Left kidney (tissue), 1 donor: ENCODE measurements at regions not wholly inside any gene's neighbourhood (a gene's known extent, or its start where the extent isn't known, plus 50 kb on each side); places are given as distances from the start of the nearest gene placed in this dataset.
"Not testable (repeated sequence)": the region's sequence is repeated elsewhere in the genome, so short reads cannot be mapped to it uniquely, and the experiment has no call there.

Experiments used
- DNase-seq: peaks from one replicate; pipeline ENCODE4 v3.0.0-alpha.2; 2013

- DNase-seq, result no peak
Observed at GRCh38 chr10:65149878-65150277, 1628.7 kb downstream of the REEP3 start.

- DNase-seq, result no peak
Observed at GRCh38 chr10:65166272-65166671, 1645.1 kb downstream of the REEP3 start.

GRCh38 chr10:65172249-65172648 lies 1651.0 kb downstream of the REEP3 start:
- DNase-seq, result no peak

GRCh38 chr10:65176994-65177393 lies 1655.8 kb downstream of the REEP3 start:
- no peak for DNase-seq

- DNase-seq, result no peak
Observed at GRCh38 chr10:65183236-65183635, 1662.0 kb downstream of the REEP3 start.

GRCh38 chr10:65186668-65187067 lies 1665.5 kb downstream of the REEP3 start:
- DNase-seq, result not testable (repeated sequence)

GRCh38 chr10:65194126-65194525 lies 1672.9 kb downstream of the REEP3 start:
- DNase-seq, result no peak

GRCh38 chr10:65194555-65194954 lies 1673.4 kb downstream of the REEP3 start:
- DNase-seq, result no peak

GRCh38 chr10:65196111-65196510 lies 1674.9 kb downstream of the REEP3 start:
- no peak for DNase-seq

GRCh38 chr10:65197935-65198334 lies 1676.7 kb downstream of the REEP3 start:
- DNase-seq, result no peak

GRCh38 chr10:65201491-65201890 lies 1680.3 kb downstream of the REEP3 start:
- no peak for DNase-seq

- no peak for DNase-seq
Observed at GRCh38 chr10:65204999-65205398, 1683.8 kb downstream of the REEP3 start.

- DNase-seq, result no peak
Observed at GRCh38 chr10:65213170-65213569, 1692.0 kb downstream of the REEP3 start.

GRCh38 chr10:65219444-65219843 lies 1698.2 kb downstream of the REEP3 start:
- DNase-seq, result no peak

GRCh38 chr10:65231148-65231547 lies 1694.7 kb upstream of the LRRTM3 start:
- DNase-seq, result no peak

- no peak for DNase-seq
Observed at GRCh38 chr10:65234261-65234660, 1691.6 kb upstream of the LRRTM3 start.

GRCh38 chr10:65235266-65235665 lies 1690.6 kb upstream of the LRRTM3 start:
- no peak for DNase-seq

- no peak for DNase-seq
Observed at GRCh38 chr10:65235846-65236245, 1690.0 kb upstream of the LRRTM3 start.

GRCh38 chr10:65265451-65265954 lies 1660.3 kb upstream of the LRRTM3 start:
- no peak for DNase-seq

- not testable (repeated sequence) for DNase-seq
Observed at GRCh38 chr10:65269551-65269950, 1656.3 kb upstream of the LRRTM3 start.

GRCh38 chr10:65270969-65271368 lies 1654.9 kb upstream of the LRRTM3 start:
- DNase-seq, result no peak

GRCh38 chr10:65273115-65273514 lies 1652.7 kb upstream of the LRRTM3 start:
- DNase-seq, result no peak

GRCh38 chr10:65275296-65275695 lies 1650.5 kb upstream of the LRRTM3 start:
- DNase-seq, result no peak

- DNase-seq, result no peak
Observed at GRCh38 chr10:65284495-65285041, 1641.3 kb upstream of the LRRTM3 start.

GRCh38 chr10:65285726-65286125 lies 1640.1 kb upstream of the LRRTM3 start:
- not testable (repeated sequence) for DNase-seq
